ENCODE measurements at regions not wholly inside any gene's neighbourhood (a gene's known extent, or its start where the extent isn't known, plus 50 kb on each side); places are given as distances from the start of the nearest gene placed in this dataset.

DNA sequence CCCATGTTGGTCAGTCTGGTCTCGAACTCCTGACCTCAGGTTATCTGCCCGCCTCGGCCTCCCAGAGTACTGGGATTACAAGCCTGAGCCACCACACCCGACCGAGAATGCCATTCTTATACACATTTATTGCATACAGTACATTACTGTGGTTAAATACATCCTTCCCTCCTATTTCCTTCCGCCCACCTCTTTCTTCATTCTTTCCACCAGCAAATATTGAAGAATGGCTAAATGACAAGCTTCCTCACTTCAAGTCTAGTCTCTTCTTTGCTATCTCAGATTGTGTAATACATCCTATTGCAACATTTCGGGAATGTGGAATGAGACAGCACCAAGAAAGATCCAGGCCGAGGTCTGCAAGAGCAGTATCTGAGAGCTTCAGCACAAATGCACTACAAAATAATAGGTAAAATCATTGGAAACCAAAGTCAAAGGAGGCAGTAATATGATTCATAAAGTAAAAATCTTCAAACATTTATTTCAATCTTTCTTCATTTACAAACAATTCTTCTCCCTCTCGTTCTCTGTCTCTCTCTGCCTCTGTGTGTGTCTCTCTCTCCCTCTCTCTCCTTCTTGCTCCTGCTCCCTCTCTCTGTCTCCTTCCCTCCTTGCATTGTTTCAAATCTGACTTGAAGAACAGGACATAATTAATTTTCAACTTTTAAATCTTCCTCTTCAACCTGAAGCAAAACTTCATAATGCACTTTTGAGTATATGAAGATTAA, 94.7 kb upstream of the TGFBR2 start:
- Mint-ChIP-seq H3K36me3 (ENCODE audit: low read depth) (no peaks in the 10 kb centered on the region), H3K27me3 (ENCODE audit: low read depth) (no peaks in the 10 kb centered on the region), H3K9me3 (ENCODE audit: low read depth) (no peaks in the 10 kb centered on the region), H3K4me3 (ENCODE audit: unreplicated experiment) (no peak overlapping the region), H3K27ac (ENCODE audit: unreplicated experiment) (peak overlapping the region; percentile 91), H3K4me1 (ENCODE audit: low read depth) (peaks cover 47% of the 10 kb centered on the region)
- TF ChIP-seq, protein P1, sequence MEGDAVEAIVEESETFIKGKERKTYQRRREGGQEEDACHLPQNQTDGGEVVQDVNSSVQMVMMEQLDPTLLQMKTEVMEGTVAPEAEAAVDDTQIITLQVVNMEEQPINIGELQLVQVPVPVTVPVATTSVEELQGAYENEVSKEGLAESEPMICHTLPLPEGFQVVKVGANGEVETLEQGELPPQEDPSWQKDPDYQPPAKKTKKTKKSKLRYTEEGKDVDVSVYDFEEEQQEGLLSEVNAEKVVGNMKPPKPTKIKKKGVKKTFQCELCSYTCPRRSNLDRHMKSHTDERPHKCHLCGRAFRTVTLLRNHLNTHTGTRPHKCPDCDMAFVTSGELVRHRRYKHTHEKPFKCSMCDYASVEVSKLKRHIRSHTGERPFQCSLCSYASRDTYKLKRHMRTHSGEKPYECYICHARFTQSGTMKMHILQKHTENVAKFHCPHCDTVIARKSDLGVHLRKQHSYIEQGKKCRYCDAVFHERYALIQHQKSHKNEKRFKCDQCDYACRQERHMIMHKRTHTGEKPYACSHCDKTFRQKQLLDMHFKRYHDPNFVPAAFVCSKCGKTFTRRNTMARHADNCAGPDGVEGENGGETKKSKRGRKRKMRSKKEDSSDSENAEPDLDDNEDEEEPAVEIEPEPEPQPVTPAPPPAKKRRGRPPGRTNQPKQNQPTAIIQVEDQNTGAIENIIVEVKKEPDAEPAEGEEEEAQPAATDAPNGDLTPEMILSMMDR (IDR thresholded peaks at IDR 0.05), result no peak
- DNase-seq (ENCODE audit: low spot score), result no peak

DNA sequence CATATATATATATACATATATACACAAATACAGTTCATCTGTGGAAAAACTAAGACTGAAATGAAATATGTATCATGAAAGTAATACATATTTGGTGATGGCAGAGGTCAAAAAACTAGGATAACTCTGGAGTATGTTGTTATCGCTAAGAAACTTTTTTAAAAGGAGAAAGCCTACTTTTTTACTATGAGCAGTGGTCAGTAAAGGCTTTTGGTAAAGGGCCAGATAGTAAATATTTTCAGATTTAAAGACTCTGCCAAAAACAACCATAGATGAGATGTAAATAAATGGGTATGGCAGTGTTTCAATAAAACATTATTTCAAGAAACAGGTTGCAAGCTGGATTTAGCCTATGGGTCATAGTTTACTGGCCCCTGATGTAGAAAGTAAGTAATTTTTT, 93.8 kb upstream of the TGFBR2 start:
- DNase-seq (ENCODE audit: low spot score), result no peak
- Mint-ChIP-seq H3K36me3 (ENCODE audit: low read depth) (no peaks in the 10 kb centered on the region), H3K9me3 (ENCODE audit: low read depth) (no peaks in the 10 kb centered on the region), H3K4me3 (ENCODE audit: unreplicated experiment) (no peak overlapping the region), H3K4me1 (ENCODE audit: low read depth) (peaks cover 53% of the 10 kb centered on the region), H3K27me3 (ENCODE audit: low read depth) (no peaks in the 10 kb centered on the region), H3K27ac (ENCODE audit: unreplicated experiment) (no peak overlapping the region)
- TF ChIP-seq, protein P1 (IDR thresholded peaks at IDR 0.05), result no peak

DNA sequence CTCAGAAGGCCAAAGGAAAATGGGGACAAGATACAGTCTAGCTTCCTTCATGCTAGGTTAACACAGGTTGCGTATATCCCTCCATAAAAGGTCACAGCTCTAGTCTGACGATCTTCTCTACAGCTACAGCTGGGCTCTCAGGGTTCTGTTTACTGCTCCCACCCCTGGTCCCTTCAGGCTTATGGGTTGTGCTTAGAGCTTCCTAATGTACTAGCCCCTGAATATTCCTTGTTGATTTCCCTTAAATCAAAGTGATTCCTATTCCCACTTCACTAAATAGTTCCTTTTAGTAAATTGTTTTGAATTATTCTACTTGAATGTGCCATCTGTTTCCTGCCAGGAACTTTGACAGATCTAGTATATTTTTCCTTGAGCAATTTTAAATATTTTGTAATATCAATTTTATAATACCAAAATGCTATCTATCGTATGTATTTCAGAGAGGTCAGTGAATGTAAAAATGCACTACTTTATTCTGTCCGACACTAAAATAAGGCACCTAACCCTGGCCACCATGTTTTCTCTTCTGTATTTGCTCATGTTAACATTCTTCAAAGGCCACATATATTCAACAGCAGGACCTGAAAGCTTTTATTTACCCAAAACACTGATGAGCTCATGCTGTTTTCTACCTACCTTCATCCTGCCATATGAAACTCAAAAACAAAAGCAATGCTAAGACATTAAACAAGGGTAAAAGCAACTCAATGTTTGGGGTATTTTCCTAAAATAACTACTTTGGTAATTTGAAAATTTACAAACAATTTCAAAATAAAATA, 92.8 kb upstream of the TGFBR2 start:
- TF ChIP-seq, protein P1 (IDR thresholded peaks at IDR 0.05), result no peak
- DNase-seq (ENCODE audit: low spot score), result no peak
- no peaks in the 10 kb centered on the region for H3K9me3 Mint-ChIP-seq (ENCODE audit: low read depth)
- H3K4me3 Mint-ChIP-seq (ENCODE audit: unreplicated experiment), result no peak overlapping the region
- no peaks in the 10 kb centered on the region for H3K36me3 Mint-ChIP-seq (ENCODE audit: low read depth)
- H3K27ac Mint-ChIP-seq (ENCODE audit: unreplicated experiment), result no peak overlapping the region
- H3K4me1 Mint-ChIP-seq (ENCODE audit: low read depth), result peaks cover 58% of the 10 kb centered on the region
- H3K27me3 Mint-ChIP-seq (ENCODE audit: low read depth), result no peaks in the 10 kb centered on the region

DNA sequence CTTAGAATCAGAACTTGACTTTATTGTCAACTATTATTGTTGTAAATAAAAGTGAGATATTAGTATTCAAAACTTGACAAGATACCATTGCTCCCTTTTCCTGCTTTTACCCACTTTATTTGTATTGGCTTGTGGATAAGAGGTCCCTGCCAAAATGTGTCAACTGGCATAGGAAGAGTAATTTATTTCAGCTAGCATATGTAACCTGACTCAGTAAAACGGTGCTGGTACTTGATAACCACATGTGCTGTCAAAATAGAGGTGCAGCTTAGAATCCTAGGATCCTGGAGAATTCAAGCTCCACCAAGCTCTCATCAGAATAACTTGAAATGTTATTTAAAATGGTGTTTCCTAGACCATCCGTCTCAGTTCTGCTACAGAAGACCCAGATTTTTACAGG, 90.2 kb upstream of the TGFBR2 start:
- H3K9me3 Mint-ChIP-seq (ENCODE audit: low read depth), result no peaks in the 10 kb centered on the region
- no peak overlapping the region for H3K27ac Mint-ChIP-seq (ENCODE audit: unreplicated experiment)
- H3K36me3 Mint-ChIP-seq (ENCODE audit: low read depth), result no peaks in the 10 kb centered on the region
- DNase-seq (ENCODE audit: low spot score), result no peak
- H3K27me3 Mint-ChIP-seq (ENCODE audit: low read depth), result no peaks in the 10 kb centered on the region
- H3K4me1 Mint-ChIP-seq (ENCODE audit: low read depth), result peaks cover 72% of the 10 kb centered on the region
- no peak overlapping the region for H3K4me3 Mint-ChIP-seq (ENCODE audit: unreplicated experiment)
- TF ChIP-seq, protein P1 (IDR thresholded peaks at IDR 0.05), result no peak

DNA sequence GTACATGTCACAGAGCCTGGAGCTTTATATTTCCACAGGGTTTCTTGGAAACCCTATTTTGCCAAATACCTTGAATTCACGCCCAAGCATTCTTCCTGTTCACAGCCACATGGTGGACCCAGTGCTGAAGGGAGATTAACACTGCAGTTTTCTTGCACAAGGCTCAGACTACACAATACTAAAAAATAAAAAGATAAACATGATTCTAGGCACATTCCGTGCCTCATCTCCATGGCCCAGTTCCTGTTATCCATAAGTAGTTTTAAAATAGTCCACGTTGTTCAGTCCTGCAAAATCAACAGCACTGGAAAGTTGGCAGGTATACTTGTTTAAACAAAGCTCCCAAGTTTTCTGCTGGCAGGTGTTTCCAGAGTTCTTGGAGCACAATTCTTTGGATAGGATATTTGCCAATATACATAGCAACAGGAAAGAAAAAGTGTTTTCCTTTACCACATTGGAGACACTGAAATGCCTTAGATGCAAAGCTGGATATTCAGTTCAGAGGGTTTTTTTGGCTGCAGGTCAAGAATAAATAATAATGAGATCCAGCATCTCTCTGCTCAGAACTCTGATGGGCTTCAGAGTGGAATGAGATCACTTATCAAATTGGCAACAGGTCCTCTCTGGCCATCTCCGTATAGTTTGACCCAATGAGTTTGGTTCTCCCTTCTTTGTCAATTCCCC, 88.1 kb upstream of the TGFBR2 start:
- TF ChIP-seq, protein P1 (IDR thresholded peaks at IDR 0.05), result peak; percentile 69
- DNase-seq (ENCODE audit: low spot score), result no peak
- Mint-ChIP-seq H3K4me3 (ENCODE audit: unreplicated experiment) (no peak overlapping the region), H3K9me3 (ENCODE audit: low read depth) (no peaks in the 10 kb centered on the region), H3K27me3 (ENCODE audit: low read depth) (no peaks in the 10 kb centered on the region), H3K36me3 (ENCODE audit: low read depth) (no peaks in the 10 kb centered on the region), H3K4me1 (ENCODE audit: low read depth) (peaks cover 67% of the 10 kb centered on the region), H3K27ac (ENCODE audit: unreplicated experiment) (peak overlapping the region; percentile 19)
